Urothelium cell line (cell line): ENCODE measurements at regions not wholly inside any gene's neighbourhood (a gene's known extent, or its start where the extent isn't known, plus 50 kb on each side); places are given as distances from the start of the nearest gene placed in this dataset.

ENCODE experiments used
- DNase-seq: peaks from one replicate; pipeline ENCODE4 v3.0.0; 2011; ENCODE audit warnings: low spot score, mixed read lengths
- FAIRE-seq: peaks from 2 replicates; lab custom pipeline; 2011; peaks lifted over from hg19 to GRCh38; lab: Jason Lieb, UNC

DNA sequence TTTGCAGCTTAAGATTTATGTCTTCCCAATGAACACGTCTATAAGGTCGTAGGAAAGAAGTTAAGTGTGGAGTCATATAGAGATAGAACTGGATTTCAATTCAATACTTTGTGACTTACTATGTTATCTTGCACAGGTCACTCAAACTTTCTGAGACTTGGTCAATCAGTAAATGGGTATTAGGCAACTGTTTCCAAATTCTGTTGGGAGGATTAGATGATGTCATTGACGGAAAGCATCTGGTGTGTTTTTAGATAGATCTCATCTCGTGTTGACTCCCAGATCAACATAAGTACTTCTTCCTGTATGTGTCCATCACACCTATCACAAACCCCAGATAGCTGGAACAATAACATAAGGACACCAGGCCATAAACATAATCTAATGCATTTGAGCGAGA is 771.1 kb upstream of the FANCL start:
- FAIRE-seq (no peak), DNase-seq (no peak)

DNA sequence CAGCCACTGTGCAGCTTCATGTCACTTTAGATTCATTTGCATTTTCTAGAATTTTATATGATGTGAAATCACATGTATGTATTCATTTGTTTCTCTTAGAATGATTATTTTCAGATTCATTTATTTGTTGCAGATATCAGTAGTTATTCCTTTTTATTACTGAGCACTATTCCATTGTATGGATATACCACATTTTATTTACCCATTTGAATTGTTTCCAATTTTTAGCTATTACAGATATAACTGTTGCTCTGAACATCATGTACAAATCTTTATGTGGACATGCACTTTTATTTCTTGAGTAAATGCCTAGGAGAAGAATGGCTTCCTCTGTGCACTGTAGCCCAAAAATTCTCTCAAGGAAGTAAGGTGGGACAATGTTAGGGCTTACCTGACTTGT is 767.8 kb upstream of the FANCL start:
- no peak for DNase-seq
- FAIRE-seq, result no peak

DNA sequence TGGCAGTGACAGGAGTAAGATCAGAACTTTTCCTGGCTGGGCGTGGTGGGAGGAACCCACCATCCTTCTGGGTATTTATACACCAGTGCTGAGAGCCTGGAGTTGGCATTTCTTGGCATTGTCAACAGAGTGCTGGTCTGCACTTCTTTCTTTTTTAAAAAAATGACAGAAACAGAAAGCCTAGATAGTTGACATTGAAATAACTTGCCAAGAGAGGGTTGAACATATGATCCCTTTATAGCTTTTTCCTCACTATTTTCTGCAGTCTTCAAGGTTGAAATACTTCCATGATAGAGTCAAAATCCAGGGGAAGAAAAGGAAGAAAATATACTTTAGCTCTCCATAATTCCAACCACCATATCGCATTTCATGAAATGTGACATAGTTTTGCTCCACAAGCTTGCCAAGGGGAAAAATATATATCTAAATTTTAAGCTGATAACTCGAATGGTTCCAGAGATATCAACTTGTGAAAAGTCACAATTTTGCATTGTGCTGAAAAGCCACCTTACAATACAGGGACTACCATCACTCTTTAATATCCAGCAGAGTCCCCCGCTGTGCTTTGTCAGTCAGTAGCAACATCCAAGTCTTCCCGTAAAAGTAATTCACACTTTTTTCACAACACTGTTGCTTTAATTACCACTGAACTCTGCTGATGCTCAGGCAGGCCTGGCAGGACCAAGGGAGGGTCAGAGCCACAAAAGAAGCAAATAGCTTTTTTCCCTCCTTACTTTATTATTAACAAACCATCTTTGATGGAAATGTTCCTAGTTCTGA is 764.9 kb upstream of the FANCL start:
- no peak for FAIRE-seq
- DNase-seq, result no peak

DNA sequence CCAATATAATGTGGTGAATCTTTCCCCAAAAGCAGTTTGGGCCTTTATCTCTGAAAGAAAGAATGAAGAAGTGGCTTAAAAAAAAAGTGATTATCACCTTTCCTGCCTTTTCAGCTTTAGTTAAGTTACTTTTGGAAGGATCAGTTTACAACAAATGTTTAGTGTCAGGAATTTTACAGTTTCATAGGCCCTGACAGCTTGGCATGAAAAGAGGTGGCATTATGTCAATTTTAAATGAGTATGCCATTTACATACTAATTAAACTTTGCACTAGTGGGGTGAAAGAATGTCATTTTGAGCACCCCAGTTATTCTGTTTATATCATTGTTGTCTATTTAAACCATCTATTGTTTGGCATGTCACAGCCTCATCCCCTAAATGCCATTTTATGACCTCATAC is 763.5 kb upstream of the FANCL start:
- DNase-seq, result no peak
- FAIRE-seq, result no peak

DNA sequence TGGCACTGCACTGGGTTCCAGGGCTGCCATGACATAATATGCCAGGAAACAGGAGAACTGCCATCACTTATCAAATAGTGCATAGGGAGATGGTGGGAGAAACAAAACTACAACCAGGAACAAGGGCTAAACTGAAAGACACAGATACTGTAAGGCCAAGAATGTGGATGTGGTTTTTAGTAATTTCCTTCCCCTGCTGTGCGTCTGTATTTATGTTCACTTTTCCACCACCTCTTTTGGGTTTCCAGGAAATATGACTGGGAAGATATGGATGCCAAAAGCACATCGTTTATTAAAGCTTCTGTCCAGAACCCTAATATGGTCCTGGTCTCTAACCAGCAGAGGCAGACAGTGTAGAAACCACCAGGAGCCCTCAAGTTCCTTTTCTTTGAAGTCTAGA is 759.7 kb upstream of the FANCL start:
- DNase-seq (no peak), FAIRE-seq (no peak)

DNA sequence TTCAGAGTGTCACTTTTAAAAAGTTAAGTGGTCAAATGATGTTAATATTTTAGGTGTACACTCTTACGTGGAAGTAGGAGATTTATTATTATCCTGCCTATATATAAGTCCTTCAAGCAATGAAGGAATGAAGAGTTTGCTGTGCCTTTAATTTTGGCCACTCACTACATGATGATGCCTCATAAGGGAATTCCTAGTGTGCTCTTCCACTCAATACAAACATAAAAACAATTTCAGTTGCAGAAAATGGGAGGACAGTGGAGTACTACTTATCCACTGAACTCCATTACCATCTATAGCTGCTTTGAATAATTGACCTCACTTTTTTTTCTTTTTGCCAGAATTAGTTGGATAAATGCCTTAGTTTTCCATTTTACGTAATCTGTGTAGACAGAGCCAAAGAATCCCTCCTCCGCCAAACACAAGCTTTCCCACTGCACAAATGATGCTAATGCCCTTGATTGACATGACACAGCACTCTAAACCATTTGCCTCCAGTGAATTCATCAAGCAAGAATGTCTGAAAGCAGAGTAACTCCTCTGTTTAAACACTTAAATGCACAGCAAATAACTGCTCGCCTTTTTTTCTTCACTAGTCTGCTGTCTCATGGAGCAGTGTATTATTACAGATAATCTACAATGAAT is 751.1 kb upstream of the FANCL start:
- FAIRE-seq, result no peak
- DNase-seq, result peak; percentile 47

DNA sequence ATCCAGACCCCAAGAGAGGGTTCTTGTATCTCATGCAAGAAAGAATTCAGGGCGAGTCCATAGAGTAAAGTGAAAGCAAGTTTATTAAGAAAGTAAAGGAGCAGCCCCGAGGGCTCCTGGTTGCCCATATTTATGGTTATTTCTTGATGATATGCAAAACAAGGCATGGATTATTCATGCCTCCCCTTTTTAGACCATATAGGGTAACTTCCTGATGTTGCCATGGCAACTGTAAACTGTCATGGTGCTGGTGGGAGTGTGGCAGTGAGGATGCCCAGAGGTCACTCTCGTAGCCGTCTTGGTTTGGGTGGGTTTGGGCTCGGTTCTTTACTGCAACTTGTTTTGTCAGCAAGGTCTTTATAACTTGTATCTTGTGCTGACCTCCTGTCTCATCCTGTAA is 750.2 kb upstream of the FANCL start:
- no peak for FAIRE-seq
- no peak for DNase-seq

DNA sequence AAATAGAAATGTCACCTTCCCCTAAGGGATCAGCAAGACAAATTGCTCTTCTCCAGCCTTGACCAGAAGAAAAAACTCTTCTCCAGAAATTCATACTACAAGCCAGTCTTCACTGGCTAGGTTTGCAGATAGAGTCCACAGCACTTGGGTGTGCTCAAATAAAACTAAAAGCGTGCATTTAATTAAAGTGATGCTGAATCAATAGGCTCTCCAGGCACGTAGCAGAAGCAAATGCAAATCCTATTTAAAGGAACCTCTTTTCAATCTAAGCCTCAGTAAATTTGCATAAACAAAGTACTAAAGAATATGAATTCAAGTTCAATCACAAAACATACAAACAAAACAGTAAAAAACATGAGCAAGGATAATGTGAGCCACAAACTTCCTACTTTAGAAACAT is 744.4 kb upstream of the FANCL start:
- FAIRE-seq (no peak), DNase-seq (no peak)

DNA sequence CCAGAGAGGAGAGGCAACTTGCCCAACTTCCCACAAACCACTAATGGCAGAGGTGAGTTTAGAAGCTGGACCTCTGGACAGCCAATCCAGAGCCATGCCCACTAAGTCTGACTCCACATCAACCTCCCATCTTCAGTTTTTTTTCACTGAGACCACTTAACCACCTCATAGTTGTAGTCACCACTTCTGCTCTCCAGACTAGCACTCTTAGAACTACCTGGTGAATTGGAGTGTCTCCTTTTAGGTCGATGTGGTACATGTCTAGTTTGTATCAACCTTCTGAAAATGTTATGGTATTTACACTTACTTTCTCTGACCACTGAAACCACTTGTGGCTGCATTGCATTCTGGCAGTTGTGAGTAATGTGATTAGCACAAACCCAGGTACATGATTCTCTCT is 743.6 kb upstream of the FANCL start:
- DNase-seq, result peak; percentile 17
- no peak for FAIRE-seq

DNA sequence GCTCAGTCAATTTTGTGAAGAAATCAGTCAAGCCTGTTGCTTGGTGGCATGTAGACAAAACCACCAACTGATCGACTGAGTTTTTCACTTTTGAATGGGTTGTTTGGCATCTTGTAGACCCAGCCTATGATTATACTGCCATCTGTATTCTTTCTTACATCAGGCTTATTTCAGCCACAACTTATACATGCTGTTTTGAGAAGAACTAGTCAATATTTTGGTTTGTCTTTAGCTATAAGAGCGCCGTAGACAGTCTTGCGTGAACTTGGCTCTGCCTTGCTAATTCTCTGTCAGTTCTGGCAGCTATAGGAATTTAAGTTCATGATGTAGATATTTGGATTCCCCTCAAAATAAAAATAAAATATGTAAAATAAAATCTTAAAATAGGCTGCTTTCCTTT is 742.0 kb upstream of the FANCL start:
- FAIRE-seq, result no peak
- no peak for DNase-seq

DNA sequence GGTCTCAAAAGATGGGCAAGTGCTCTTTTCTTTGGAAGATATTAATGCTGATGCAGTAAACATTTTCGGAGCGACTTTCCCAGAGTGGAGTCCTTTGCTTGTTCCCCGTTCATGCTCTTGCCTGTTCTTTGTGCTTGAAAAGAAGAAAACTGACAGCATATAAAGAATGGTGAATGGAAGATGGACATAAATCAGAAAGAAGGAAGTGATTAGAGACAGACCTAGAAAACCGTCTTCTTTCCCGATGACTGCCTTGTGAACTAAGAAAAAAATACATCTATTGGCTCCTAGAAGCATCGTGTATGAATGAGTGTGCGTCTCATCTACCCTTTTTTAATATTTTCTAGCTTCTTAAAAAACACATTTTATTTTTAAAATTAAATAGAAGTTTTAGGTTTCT is 740.1 kb upstream of the FANCL start:
- DNase-seq (no peak), FAIRE-seq (no peak)

DNA sequence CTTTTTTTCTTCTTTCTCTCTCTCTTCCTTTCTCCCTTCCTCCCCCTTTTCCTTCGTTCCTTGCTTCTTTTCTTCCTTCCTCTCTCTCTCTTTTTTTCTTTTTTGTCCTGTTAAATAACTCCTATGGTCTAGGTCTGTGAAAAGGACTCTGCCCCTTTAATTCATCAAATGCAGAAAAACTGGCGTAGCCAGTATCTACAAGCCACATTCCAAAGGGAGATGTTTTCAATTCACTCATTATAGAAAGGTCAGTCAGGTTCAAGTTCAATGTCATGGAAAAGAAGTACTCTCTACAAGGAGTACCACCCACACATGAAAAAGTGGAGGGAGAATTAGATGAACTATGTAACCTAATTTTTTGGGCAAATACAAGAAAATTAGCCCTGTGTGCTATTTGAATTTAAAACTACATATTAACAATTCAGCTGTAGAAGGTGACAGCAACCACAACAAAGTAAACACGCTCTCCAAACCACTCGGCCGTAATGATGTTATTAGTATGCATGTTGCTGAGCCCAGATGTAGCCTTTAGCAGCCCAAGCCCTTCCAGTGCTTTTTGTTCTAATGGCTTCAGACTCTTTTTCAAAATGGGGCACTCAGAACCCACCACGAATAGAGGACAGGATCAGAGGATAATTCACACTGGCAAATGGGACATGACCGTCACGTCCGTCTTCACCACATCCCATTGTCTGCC is 735.4 kb upstream of the FANCL start:
- no peak for FAIRE-seq
- DNase-seq, result no peak

DNA sequence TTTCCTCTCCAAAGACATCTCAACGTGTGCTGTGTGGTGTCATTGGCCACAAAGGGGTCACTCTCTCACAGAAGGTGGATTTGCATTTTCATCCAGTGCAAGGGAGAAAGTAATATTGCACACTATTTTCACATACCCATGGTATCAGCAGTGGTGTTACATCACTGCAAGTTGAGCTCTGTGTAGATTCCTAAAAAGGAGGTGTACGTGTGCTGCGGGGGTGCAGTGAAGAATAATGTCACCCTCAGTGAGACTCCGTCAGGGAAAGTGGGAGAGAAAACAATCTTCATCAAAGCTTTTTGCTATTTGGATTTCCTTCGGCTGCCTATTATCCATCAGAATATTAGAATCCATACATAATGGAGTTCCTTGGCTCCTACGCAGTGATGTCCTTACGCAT is 733.8 kb upstream of the FANCL start:
- FAIRE-seq, result peak; percentile 17
- no peak for DNase-seq

DNA sequence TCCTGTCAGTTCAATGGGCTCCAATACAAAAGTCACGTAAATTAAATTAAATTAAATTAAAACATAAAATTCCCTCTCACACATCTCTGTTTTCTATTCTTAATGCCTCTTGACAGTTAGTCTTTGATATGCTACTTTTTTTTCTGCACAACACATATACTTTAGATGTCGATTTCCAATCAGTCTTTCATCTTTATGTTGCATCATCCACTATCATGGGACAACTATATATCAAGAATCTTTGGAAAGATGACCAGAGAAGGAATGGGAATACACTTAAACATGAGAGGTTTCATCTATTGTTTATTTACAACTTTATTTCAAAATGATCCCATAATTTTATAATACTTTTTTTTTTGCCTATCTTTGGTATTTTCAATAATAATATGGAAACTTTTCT is 733.3 kb upstream of the FANCL start:
- no peak for FAIRE-seq

DNA sequence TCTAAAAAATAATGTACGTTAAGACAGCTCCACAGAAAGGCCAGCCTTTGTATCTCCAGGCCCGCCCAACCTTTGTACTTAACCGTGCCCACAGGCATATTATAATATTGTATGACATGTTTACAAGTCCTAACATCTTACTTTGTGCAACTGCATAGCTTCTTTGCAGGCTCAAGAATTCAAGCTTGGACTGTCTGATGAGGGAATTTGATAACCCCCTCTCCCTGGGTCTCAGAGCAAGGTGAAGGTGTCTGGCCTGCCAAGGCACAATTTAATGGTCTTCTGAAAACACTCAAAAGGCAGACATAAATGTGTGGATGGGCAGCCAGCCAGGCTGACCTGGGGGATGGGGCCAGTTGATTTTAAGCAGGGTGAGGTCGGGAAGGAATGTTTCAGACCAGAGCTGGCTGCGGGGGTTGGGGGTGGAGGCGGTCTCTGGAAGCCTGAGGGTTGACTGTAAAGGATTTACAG is 732.7 kb upstream of the FANCL start:
- DNase-seq (peak; percentile 69), FAIRE-seq (peak; percentile 78)

More for the DNA sequence above, 733.3 kb upstream of the FANCL start:
- DNase-seq, result no peak

DNA sequence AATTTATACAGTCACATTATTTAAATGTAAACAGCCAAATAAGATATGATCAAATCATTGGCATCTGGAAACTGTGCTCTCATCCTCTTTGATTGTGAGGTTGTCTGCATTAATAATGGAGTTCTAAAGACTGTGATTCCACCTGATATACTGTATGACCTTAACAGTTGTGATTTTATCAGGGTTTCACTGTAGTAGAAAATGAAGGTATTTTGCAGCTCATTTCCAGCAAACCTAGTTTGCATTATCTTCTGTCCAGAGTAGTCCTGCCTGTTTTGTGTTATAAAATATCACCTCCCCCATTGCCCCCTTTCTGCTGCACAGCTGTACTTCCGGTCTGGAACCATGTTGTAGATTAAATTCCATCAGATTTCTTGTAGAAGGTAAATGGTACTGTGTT is 731.6 kb upstream of the FANCL start:
- no peak for FAIRE-seq

DNA sequence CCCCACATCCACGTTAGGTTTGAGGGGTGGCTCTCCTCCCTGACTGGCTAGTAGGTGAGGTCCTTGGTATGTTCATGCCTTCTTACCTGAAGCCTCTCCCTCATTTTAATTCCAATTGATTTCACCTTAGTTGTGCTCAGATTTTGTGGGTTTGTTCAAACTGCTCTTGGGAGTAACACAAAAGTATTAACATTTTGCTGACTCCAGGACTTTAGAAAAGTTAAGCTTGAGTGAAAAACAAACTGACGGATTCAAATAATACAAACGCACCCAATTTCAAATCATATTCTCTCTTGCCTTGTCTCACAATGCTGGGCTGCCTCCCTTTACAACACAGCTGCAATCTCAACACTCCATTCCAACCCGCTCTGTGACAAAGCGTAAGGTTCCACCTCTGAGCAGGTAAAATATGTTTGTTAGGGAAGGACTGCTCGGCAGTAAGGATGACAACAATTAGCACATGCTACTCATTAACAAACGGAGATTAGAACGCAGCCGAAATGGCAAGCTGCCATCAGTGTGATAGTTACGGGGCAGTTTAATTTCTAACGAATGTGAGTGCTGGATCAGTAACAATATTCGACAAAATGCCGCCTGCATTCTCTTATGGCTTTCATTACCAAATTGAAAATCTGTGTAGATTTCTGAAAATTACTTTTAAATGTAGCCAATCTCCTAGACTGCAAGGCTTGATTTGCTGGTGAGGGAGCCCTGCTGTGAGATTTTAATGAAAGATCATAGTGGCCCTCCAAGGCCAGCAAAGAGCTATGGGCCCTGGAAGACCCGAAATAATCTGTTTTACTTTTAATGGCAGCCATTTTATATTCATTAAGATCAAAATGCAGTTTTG is 730.6 kb upstream of the FANCL start:
- DNase-seq (no peak), FAIRE-seq (peak; percentile 53)

More for the DNA sequence above, 731.6 kb upstream of the FANCL start:
- no peak for DNase-seq

DNA sequence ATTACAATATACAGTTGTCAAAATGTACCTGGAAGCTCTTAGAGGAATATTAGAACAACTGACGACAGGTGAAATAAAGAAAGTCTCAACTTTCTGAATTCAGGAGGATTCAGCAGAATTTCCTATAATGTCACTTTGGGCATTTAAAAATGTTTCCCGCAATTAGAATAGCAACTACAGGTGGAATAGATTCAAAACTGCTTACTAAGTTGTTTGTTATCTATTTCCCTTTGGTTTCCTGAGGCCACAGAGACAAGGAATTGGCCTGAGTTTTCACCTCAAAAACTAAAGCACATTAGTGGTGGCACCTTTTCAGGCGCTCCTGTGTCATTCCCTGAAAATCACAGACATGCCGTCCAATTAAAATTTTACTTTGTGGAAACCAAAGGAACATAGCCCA is 729.2 kb upstream of the FANCL start:
- no peak for FAIRE-seq
- no peak for DNase-seq

DNA sequence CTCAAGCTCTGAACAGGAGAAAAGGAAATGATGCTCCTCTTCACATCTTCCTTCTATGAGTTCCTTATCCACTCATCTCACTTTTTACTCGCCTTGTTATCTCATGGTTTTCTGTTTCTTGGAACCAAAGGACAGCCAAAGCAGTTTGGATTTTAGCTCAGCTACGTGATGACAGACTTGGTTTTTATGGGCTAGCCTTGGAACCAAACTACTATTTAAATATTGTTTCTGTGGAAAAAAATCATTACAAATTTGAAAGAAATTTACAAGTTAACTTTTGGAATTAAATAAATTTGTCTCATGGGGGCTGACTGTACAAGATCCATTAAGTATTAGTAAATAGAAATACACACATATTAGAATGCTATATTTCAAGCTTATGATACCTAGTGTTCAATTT is 727.8 kb upstream of the FANCL start:
- FAIRE-seq, result no peak
- no peak for DNase-seq

DNA sequence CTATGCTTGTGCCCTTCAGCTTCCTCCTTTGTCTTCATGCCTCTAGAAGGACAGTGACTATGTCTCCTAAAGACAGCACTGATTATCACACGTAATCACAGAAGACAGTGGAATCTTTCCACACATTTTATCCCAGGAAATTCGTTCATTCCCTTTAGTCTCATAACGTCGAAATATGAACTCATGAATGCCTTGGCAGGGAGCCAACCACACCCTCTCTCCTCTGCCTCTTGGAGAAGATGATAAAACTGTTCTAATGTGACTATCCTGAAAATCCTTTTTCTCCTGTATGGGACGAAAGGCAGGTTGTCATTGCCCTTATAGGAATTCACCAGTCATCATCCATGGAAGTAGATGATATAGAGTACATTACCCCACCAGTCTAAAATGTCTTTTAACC is 726.6 kb upstream of the FANCL start:
- FAIRE-seq, result no peak
- DNase-seq, result no peak

DNA sequence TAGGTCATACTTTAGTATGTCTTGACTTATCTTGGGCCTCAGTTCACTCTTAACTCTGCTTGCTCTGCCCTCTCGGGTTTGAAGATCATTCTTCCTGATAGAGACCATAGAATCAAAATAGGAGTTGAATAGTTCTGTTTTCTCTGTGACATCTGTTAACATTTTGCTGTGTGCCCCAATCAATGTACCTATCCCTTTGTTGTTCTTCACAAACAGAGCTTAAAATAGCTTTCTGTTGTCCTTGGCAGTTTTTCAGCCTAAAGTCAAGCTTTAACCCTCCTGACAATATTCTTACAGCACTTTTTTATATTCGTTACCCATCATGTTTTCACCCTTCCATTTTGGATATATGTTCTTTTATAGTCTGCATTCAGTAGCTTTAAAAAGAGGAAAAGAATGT is 724.5 kb upstream of the FANCL start:
- DNase-seq (no peak), FAIRE-seq (no peak)
